ENCODE measurements at regions not wholly inside any gene's neighbourhood (a gene's known extent, or its start where the extent isn't known, plus 50 kb on each side); places are given as distances from the start of the nearest gene placed in this dataset.
"Not testable (repeated sequence)": the region's sequence is repeated elsewhere in the genome, so short reads cannot be mapped to it uniquely, and the experiment has no call there.

DNA sequence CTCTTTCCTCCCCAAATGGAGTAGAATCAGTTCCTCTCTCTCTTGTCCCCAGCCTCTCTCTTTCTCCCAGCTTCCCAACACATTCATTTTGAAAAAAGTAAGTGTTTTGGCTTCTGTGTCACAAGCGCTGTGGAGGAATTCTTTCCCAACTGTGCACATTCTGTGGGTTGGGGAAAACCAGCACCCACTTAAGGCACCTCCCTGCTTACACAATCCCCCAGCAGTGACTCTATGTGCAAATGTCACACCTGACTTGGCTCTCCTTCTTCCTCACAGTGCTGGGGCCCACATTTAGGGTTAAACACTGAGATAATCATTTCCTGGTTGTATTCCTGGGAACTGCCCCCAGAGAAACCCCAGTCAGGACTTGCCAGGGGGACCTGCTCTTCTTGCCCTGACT, 358.1 kb upstream of the ZNF32 start:
- no peak for DNase-seq (ENCODE audit: low spot score in 2 of 2)
- H3K4me3 ChIP-seq (ENCODE audit: low read depth, poor library complexity, severe bottlenecking): no peak overlapping the region
- intact Hi-C loops (cut with DNase I; ENCODE audit: low total_unique reads): no loop called here
- whole genome bisulfite sequencing, 2 donors: 85 to 94% methylated on average over 1 of the region's 1 CpG
- TF ChIP-seq POLR2A (IDR thresholded peaks at IDR 0.05): no peak
- TF ChIP-seq CTCF (IDR thresholded peaks at IDR 0.05): no peak

DNA sequence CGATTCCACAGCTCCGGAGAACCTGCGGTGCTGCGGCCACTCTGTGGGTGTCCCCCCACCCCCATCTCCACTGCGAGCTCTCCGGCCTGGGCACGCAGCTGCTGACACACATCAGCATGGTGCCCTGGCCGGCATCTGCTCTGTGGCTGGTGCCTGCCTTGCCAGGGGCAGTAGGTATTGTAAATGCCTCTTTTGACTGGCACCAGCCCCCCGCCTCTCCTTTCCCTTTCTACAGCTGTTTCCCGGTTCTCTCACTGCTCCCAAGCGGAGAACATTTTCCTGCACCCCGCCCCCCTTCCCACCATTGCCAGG, 357.1 kb upstream of the ZNF32 start:
- no peak for TF ChIP-seq POLR2A (IDR thresholded peaks at IDR 0.05)
- no peak for TF ChIP-seq CTCF (IDR thresholded peaks at IDR 0.05)
- H3K4me3 ChIP-seq (ENCODE audit: low read depth, poor library complexity, severe bottlenecking): no peak overlapping the region
- intact Hi-C loops (cut with DNase I; ENCODE audit: low total_unique reads): no loop called here
- no peak for DNase-seq (ENCODE audit: low spot score in 2 of 2)
- 85 to 88% methylated on average over 8 to 12 of the region's 12 CpGs for whole genome bisulfite sequencing, 2 donors

DNA sequence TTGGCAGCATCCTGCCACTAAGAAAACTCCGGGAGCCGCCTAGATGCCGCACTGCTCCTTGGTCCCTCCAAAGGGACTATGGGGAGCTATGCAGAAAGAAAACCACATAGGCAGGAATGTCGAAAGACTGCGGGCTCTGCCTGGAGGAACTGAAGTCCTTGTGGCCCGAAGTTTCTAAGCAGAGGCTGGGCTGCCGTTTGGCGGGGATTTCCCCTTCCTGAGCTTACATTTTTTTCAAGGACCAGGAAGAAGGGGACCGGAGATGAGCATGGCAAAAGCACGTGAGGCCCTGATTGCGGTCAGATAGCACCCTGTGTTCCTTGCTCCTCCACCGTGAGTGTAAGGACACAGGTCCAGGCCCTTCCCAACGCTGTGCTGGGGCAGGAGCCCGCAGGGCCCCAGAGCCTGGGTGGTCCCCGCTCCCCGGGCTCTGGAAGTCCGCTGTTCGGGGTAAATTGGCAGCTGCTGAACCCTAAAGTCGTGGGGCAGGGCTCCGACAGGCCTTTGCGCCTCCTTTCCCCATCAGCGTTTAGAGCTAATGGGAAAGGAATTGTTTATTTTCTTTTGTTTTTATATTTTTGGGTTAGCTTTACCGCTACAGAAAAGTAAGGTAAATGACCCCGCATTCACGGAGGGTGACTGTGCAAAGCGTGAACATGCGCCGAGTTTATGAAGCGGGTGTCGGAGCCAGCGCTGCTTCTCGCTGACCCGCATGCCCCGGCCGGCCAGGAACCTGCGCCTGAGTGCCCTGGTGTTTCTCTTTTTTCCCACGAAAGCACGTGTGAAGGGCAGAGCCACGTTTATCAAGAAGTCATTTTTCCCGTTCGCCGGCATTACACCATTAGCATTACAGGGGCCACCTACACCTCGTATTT, 356.5 kb upstream of the ZNF32 start:
- DNase-seq (ENCODE audit: low spot score in 2 of 2): no peak
- no peak overlapping the region for H3K4me3 ChIP-seq (ENCODE audit: low read depth, poor library complexity, severe bottlenecking)
- 84 to 88% methylated on average over 43 of the region's 43 CpGs for WGBS, 2 donors
- intact Hi-C loops (cut with DNase I; ENCODE audit: low total_unique reads): no loop called here
- no peak for TF ChIP-seq CTCF (IDR thresholded peaks at IDR 0.05)

GRCh38 chr10:43998021-43998809, 349.5 kb upstream of the ZNF32 start:
- H3K4me3 ChIP-seq (ENCODE audit: low read depth, poor library complexity, severe bottlenecking): no peak overlapping the region
- 45 to 70% methylated on average over 4 of the region's 4 CpGs for WGBS, 2 donors
- TF ChIP-seq CTCF (IDR thresholded peaks at IDR 0.05) (no peak), POLR2A (IDR thresholded peaks at IDR 0.05) (no peak)
- intact Hi-C loops (cut with DNase I; ENCODE audit: low total_unique reads): no loop called here
- no peak for DNase-seq (ENCODE audit: low spot score in 2 of 2)

DNA sequence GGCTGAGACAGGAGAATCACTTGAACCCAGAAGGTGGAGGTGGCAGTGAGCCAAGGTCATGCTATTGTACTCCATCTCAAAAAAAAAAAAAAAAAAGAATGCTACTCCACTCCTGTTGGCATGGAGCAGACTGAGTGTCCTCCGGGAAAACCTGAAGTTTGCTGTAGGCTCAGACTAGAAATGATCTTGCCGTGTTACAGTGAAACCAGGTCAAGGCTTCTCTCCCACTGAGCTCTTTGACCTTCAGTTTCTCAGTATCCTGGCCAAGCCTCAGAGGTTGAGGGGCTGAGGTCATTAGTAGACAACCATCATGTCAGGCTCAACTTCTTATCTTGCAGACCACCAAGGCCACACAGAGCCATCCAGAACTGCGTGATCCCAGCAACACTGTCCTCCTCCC, 348.6 kb upstream of the ZNF32 start:
- TF ChIP-seq POLR2A (IDR thresholded peaks at IDR 0.05): no peak
- no peak overlapping the region for H3K4me3 ChIP-seq (ENCODE audit: low read depth, poor library complexity, severe bottlenecking)
- WGBS, 2 donors: 76 to 97% methylated on average over 3 of the region's 3 CpGs
- intact Hi-C loops (cut with DNase I; ENCODE audit: low total_unique reads): no loop called here
- no peak for DNase-seq (ENCODE audit: low spot score in 2 of 2)

GRCh38 chr10:43994539-43994938, 345.9 kb upstream of the ZNF32 start:
- DNase-seq (ENCODE audit: low spot score in 2 of 2): no peak
- no peak overlapping the region for H3K4me3 ChIP-seq (ENCODE audit: low read depth, poor library complexity, severe bottlenecking)
- TF ChIP-seq POLR2A (IDR thresholded peaks at IDR 0.05): no peak
- TF ChIP-seq CTCF (IDR thresholded peaks at IDR 0.05): no peak
- intact Hi-C loops (cut with DNase I; ENCODE audit: low total_unique reads): no loop called here
- WGBS, 2 donors: 88 to 91% methylated on average over 2 of the region's 2 CpGs

DNA sequence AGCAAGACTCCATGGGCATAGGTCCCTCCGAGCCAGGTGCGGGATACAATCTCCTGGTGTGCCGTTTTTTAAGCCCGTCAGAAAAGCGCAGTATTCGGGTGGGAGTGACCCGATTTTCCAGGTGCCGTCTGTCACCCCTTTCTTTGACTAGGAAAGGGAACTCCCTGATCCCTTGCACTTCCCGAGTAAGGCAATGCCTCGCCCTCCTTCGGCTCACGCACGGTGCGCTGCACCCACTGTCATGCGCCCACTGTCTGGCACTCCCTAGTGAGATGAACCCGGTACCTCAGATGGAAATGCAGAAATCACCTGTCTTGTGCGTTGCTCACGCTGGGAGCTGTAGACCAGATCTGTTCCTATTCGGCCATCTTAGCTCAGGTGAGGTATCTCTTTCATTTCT, 344.1 kb upstream of the ZNF32 start:
- DNase-seq (ENCODE audit: low spot score in 2 of 2); H3K4me3 ChIP-seq (ENCODE audit: low read depth, poor library complexity, severe bottlenecking); intact Hi-C loops (cut with DNase I; ENCODE audit: low total_unique reads): not testable (repeated sequence)
- WGBS, 2 donors: 87 to 88% methylated on average over 19 of the region's 19 CpGs
